Activated naive CD8-positive, alpha-beta T cell treated with anti-CD3 and anti-CD28 coated beads, Interleukin-2, amount 50 U/mL, for 24 hours (primary cell): ENCODE measurements at regions not wholly inside any gene's neighbourhood (a gene's known extent, or its start where the extent isn't known, plus 50 kb on each side); places are given as distances from the start of the nearest gene placed in this dataset.

Source experiments
- ATAC-seq: fragments of 150-1000 bp; cut with Tn5 transposase; one replicate; pipeline ENCODE4 v1.10.0; 2021
- DNase-seq: peaks from one replicate; pipeline ENCODE4 v3.0.0; 2021
- H3K27ac Mint-ChIP-seq: one replicate; pipeline ENCODE4 v1.8.0; 2021; ENCODE audit warnings: mild to moderate bottlenecking, mixed read lengths
- H3K27me3 Mint-ChIP-seq: one replicate; pipeline ENCODE4 v1.8.0; 2021; ENCODE audit warnings: mixed read lengths
- H3K36me3 Mint-ChIP-seq: one replicate; pipeline ENCODE4 v1.8.0; 2021; ENCODE audit warnings: low read depth, mixed read lengths
- H3K4me1 Mint-ChIP-seq: one replicate; pipeline ENCODE4 v1.8.0; 2021; ENCODE audit warnings: mixed read lengths
- H3K4me3 Mint-ChIP-seq: one replicate; pipeline ENCODE4 v1.8.0; 2021; ENCODE audit warnings: mild to moderate bottlenecking, moderate library complexity, mixed read lengths
- H3K9me3 Mint-ChIP-seq: one replicate; pipeline ENCODE4 v1.8.0; 2021; ENCODE audit warnings: mixed read lengths

DNA sequence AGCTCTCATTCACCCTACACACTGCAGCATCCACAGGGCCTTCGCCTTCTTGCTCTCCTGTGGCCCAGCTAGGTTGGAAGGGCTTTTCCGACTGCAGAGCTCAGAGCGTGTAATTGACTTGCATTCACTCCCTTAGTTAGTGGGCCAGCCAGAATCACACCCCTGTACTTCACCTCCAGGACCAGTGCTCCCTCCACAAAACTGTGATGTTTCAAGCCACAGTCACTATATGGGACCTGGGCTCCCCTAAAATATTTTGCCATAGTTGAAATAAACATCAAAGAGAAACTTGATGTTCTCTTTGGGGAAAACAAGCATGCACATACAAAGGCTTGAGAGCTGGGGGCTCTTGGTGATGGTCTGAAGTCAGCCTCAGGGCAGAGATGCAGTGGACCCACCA is 69.7 kb upstream of the POU3F3 start:
- Mint-ChIP-seq H3K9me3 (no peaks in the 10 kb centered on the region), H3K27me3 (peaks cover 3% of the 10 kb centered on the region), H3K4me1 (no peaks in the 10 kb centered on the region), H3K36me3 (no peaks in the 10 kb centered on the region), H3K27ac (no peak overlapping the region), H3K4me3 (no peak overlapping the region)
- ATAC-seq, result no peak
- DNase-seq, result no peak

DNA sequence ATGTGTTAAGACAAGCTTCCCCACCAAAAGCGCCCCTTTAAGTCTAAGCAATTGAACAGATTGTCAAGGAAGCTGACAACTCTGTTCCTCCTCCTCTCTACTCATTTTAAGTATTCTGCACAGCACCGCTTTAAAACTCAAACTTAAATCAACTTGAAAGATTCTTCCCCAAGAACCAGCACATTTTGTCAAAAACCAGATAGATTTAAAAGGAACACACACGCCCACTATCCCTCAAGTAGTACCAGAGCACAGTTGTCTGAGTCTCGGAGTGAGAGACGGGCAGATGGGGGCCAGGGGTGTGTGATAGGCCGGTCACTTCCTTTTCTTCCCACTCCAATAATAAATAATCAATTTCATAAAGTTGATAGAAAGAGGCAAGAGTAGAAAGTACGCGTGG is 67.7 kb upstream of the POU3F3 start:
- ATAC-seq, result no peak
- H3K9me3 Mint-ChIP-seq, result no peaks in the 10 kb centered on the region

GRCh38 chr2:104786821-104787220 is 67.1 kb upstream of the POU3F3 start:
- no peak overlapping the region for H3K4me3 Mint-ChIP-seq
- ATAC-seq, result no peak
- H3K4me1 Mint-ChIP-seq, result no peaks in the 10 kb centered on the region
- no peak overlapping the region for H3K27ac Mint-ChIP-seq
- peaks cover 5% of the 10 kb centered on the region for H3K27me3 Mint-ChIP-seq
- H3K36me3 Mint-ChIP-seq, result no peaks in the 10 kb centered on the region
- DNase-seq, result no peak
- no peaks in the 10 kb centered on the region for H3K9me3 Mint-ChIP-seq

More for the DNA sequence above, 67.7 kb upstream of the POU3F3 start:
- Mint-ChIP-seq H3K27me3 (peaks cover 5% of the 10 kb centered on the region), H3K4me3 (no peak overlapping the region), H3K36me3 (no peaks in the 10 kb centered on the region), H3K27ac (no peak overlapping the region), H3K4me1 (no peaks in the 10 kb centered on the region)
- no peak for DNase-seq

DNA sequence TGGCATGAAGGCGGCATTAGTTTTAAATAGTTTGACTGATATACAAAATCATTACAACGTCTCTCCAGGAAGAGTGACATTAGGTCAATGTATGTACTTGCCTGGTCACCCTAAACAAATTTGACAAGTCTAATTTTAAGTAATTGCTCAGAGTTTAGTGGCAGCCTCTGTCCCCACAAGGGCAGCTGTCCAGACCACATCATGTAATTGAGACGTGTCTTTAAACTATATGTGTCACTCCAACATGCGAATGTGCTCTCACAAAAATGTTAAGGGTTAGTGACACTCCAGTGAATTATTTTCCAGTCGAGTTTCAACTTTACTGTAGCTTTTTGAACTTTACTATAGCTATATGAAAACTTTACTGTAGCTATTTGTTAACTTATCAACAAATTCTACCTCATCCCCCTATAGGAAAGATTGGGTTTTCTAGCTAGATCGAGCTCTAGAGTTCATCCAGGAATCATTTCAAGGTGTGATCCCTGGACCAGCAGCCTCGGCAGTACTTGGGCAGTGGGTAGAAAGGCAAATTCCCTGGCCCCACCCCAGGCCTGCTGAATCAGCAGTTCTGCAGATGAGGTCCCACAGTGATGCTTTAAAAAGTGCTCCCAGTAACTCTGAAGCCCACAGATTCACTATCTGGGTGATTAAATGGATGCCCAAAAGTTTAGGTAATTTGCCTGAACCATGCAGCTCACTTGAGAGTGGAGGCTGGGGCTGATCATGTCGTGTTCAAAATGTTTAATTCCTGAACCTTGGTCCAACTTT is 66.4 kb upstream of the POU3F3 start:
- H3K4me1 Mint-ChIP-seq, result no peaks in the 10 kb centered on the region
- no peak overlapping the region for H3K27ac Mint-ChIP-seq
- peaks cover 5% of the 10 kb centered on the region for H3K27me3 Mint-ChIP-seq
- H3K4me3 Mint-ChIP-seq, result no peak overlapping the region
- H3K36me3 Mint-ChIP-seq, result no peaks in the 10 kb centered on the region
- ATAC-seq, result no peak
- H3K9me3 Mint-ChIP-seq, result no peaks in the 10 kb centered on the region
- DNase-seq, result no peak

DNA sequence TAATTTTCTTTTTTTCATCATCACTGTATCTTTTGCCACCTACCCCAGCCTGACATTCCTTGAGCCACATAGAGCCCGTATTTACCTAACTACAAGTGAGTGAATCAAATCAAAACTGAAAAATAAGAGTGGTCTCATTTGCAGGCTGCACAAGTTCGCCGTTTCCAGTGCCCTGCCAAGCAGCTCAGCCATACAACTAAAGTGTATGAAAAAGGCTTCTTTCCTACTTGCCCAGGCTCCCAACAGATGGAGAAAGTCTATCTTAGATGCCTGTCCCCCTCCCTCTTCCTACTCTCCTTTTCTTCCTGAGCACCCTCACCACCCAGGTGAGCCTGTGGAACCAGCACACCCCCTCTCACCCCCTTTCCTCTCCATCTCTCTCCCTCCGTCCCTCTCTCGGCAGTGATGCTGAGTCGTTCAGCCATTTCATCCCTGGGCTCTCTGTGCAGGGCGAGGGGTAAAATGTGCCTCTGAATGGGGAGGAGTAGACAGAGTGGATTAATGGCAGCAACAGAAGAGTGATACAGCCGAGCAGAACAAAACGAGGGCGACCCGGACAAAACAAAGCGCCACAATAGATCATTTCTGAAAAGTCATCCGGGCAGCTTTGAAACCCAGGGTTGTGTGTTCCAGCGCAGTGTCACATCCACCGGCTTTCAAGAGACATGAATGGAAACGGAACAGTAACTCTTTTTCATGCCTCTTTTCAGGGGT is 65.0 kb upstream of the POU3F3 start:
- Mint-ChIP-seq H3K27ac (no peak overlapping the region), H3K4me1 (no peaks in the 10 kb centered on the region), H3K9me3 (no peaks in the 10 kb centered on the region), H3K27me3 (peaks cover 5% of the 10 kb centered on the region), H3K4me3 (no peak overlapping the region), H3K36me3 (no peaks in the 10 kb centered on the region)
- ATAC-seq (no peak), DNase-seq (no peak)

DNA sequence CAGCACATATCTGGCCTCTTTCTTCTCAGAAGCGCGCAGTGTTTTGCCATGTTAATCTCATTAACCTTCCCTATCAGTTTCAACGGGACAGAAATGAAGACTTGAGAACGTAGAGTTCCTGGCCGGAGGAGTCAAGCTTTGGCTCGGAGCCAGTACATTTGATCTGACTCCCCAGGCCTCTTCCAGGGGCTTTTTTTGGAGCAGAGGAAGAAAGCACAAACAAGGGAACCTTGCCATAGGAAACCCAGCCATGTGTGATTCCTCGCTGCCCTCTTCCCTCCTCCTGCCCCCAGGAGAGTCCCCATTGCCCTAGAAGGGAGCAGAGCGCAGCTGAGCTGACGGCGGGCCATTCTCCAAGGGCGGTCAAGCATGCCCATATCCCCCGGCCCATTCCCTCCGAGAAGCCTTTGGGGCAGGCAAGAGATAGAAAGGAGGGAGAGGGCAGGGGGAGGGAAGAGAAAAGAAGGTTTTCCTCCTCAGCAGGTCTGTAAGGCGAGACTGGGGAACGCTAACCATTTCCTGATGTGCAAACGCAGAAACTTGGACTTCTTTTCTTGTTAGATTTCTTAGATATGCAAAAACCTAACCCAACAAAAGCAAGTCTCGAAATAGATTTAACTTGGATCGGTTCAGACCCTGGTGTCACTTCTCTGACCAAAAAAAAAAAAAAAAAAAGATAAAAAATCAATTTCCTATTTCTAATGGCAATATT is 63.7 kb upstream of the POU3F3 start:
- Mint-ChIP-seq H3K27me3 (peaks cover 6% of the 10 kb centered on the region), H3K36me3 (no peaks in the 10 kb centered on the region), H3K4me1 (no peaks in the 10 kb centered on the region), H3K27ac (no peak overlapping the region), H3K4me3 (no peak overlapping the region), H3K9me3 (no peaks in the 10 kb centered on the region)
- DNase-seq (no peak), ATAC-seq (no peak)

GRCh38 chr2:104790901-104791495 is 62.9 kb upstream of the POU3F3 start:
- no peak overlapping the region for H3K27ac Mint-ChIP-seq
- H3K4me3 Mint-ChIP-seq, result no peak overlapping the region
- no peaks in the 10 kb centered on the region for H3K36me3 Mint-ChIP-seq
- peaks cover 6% of the 10 kb centered on the region for H3K27me3 Mint-ChIP-seq
- no peaks in the 10 kb centered on the region for H3K4me1 Mint-ChIP-seq
- no peaks in the 10 kb centered on the region for H3K9me3 Mint-ChIP-seq
- no peak for ATAC-seq
- no peak for DNase-seq

DNA sequence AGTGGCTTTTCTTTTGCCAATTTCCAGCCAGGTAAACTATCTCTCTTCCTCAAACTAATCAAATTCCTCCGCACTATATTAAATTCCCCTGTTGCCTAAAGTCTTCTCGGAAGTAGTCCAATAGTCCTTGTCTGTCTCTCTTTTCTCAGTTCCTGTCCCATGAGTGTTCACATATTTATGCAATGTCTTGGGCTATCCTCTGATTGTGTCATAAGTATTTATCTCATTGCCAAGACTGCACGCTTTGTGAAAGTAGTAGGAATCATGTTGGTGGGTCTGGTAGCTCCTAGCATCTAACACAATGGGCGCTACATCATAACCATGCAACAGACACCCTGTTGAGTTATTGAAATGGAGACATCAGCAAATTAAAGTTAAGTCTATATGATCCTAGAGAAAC is 59.9 kb upstream of the POU3F3 start:
- Mint-ChIP-seq H3K9me3 (no peaks in the 10 kb centered on the region), H3K36me3 (no peaks in the 10 kb centered on the region), H3K4me3 (no peak overlapping the region), H3K27ac (no peak overlapping the region), H3K4me1 (no peaks in the 10 kb centered on the region), H3K27me3 (peaks cover 4% of the 10 kb centered on the region)
- ATAC-seq (no peak), DNase-seq (no peak)

GRCh38 chr2:104794441-104794840 is 59.5 kb upstream of the POU3F3 start:
- ATAC-seq, result no peak
- Mint-ChIP-seq H3K27ac (no peak overlapping the region), H3K27me3 (peaks cover 3% of the 10 kb centered on the region), H3K4me3 (no peak overlapping the region), H3K36me3 (no peaks in the 10 kb centered on the region), H3K4me1 (no peaks in the 10 kb centered on the region), H3K9me3 (no peaks in the 10 kb centered on the region)
- no peak for DNase-seq
